Brain microvascular endothelial cell (primary cell): ENCODE measurements at regions not wholly inside any gene's neighbourhood (a gene's known extent, or its start where the extent isn't known, plus 50 kb on each side); places are given as distances from the start of the nearest gene placed in this dataset.
A peak's percentile ranks its signal among the peaks of the same experiment; 100 is the strongest.
"Not testable (repeated sequence)": the region's sequence is repeated elsewhere in the genome, so short reads cannot be mapped to it uniquely, and the experiment has no call there.

ENCODE experiments used
- DNase-seq: peaks from one replicate; pipeline ENCODE4 v3.0.0-alpha.2; 2020
- H3K27ac ChIP-seq: fragments of 250-450 bp; sonication (Bioruptor Pico); 2 replicates; pipeline ENCODE4 v1.5.1; 2020; ENCODE audit warnings: mild to moderate bottlenecking, moderate library complexity
- H3K27me3 ChIP-seq: fragments of 250-450 bp; sonication (Bioruptor Pico); replicated peaks from 2 replicates; pipeline ENCODE4 v1.5.1; 2020; ENCODE audit warnings: mild to moderate bottlenecking
- H3K36me3 ChIP-seq: fragments of 250-450 bp; sonication (Bioruptor Pico); replicated peaks from 2 replicates; pipeline ENCODE4 v1.5.1; 2020; ENCODE audit warnings: mild to moderate bottlenecking
- H3K4me3 ChIP-seq: 2 replicates; pipeline ENCODE4 v1.5.1; 2011; ENCODE audit warnings: low read depth, mild to moderate bottlenecking, control low read depth, low read length, moderate library complexity
- in situ Hi-C: cut with HindIII; loops from 2 replicates; pipeline ENCODE4 v1.10.0; 2017; ENCODE audit warnings: low sequenced_read_pairs, low pct_ligation_motif_present
- TF ChIP-seq, protein P1 (sequence below): IDR thresholded peaks from 2 replicates; pipeline ENCODE4 v1.5.1; 2011; ENCODE audit warnings: low read depth, mild to moderate bottlenecking, moderate library complexity, low read length, control low read depth, inconsistent platforms; ENCODE audit errors: missing control alignments

DNA sequence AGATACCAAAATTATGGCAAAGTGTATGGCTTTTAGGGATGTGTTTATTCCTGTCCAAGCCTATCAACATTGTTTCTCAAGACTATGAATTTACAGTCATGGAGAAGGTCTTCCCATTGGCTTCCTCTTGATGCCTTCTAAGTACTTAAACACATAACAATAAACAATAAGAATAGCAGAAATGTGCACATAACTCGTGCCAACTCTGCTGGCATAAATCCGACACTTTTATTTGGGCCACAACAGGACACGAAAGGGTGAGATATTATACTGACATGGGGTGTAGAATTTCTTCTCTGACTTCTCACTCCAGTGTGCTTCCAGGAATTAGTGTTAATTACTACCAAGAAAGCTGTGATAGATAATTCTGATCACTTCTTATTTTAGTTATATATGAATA lies 695.9 kb upstream of the SLC35B3 start:
- DNase-seq: no peak
- Histone ChIP-seq H3K4me3 (no peak overlapping the region), H3K27ac (no peak overlapping the region), H3K27me3 (no peaks in the 10 kb centered on the region), H3K36me3 (no peaks in the 10 kb centered on the region)
- in situ Hi-C loops: no loop called here
- TF ChIP-seq, protein P1, sequence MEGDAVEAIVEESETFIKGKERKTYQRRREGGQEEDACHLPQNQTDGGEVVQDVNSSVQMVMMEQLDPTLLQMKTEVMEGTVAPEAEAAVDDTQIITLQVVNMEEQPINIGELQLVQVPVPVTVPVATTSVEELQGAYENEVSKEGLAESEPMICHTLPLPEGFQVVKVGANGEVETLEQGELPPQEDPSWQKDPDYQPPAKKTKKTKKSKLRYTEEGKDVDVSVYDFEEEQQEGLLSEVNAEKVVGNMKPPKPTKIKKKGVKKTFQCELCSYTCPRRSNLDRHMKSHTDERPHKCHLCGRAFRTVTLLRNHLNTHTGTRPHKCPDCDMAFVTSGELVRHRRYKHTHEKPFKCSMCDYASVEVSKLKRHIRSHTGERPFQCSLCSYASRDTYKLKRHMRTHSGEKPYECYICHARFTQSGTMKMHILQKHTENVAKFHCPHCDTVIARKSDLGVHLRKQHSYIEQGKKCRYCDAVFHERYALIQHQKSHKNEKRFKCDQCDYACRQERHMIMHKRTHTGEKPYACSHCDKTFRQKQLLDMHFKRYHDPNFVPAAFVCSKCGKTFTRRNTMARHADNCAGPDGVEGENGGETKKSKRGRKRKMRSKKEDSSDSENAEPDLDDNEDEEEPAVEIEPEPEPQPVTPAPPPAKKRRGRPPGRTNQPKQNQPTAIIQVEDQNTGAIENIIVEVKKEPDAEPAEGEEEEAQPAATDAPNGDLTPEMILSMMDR: no peak

DNA sequence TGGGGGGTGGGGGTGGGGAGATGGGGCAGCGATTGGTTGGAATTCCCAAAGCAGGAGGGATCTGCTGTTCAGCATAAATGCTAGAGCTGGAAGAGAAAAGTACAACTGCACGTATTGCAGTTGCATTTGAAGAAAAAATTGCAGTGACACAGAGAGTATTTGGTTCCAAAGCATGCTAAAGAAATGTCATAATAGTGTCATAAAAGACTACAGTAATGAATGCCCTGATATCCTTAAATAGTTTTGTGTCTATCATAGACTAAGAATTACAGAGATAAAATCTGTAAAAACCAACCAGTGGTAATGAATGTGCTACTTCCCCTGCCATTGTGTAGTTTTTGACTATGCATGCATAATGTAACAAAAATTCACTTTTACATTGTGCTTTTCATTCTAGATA lies 693.6 kb upstream of the SLC35B3 start:
- Histone ChIP-seq H3K4me3 (no peak overlapping the region), H3K27ac (no peak overlapping the region), H3K27me3 (no peaks in the 10 kb centered on the region), H3K36me3 (no peaks in the 10 kb centered on the region)
- TF ChIP-seq, protein P1: no peak
- DNase-seq: no peak
- in situ Hi-C loops: no loop called here

DNA sequence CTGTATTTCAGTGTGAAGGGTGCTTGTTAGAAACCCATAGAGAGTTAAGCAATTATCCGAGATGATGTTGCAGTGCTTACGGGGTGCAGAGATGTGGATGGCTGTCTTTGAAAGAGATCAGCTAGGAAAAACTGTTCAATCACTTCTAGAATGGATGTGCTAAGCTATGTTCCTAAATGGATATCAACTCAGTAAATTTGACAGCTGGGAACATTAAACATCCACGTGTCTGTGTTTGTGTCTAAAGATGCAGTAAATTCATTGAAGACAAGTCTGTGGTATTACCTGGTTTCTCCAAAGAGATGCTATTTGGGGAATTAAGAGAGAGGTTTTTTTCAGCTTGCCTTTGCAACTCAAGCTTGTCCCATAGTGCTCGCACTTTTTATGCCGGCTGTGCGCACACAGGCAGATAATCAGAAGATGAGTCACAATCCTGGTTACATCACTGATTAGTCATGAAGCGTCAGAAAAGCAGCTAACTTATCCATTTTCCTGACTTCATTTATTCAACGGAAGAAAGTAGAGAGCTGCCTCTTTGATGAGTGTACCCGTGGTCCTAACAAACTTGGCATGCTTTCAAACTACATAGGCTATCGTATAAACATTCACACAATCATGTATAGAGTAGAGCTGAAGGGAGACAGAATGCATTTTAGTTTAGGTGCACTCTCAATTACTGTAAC lies 691.7 kb upstream of the SLC35B3 start:
- Histone ChIP-seq H3K36me3 (no peaks in the 10 kb centered on the region), H3K27me3 (no peaks in the 10 kb centered on the region), H3K4me3 (no peak overlapping the region), H3K27ac (no peak overlapping the region)
- DNase-seq: peak; percentile 55
- in situ Hi-C loops: no loop called here
- TF ChIP-seq, protein P1: no peak

DNA sequence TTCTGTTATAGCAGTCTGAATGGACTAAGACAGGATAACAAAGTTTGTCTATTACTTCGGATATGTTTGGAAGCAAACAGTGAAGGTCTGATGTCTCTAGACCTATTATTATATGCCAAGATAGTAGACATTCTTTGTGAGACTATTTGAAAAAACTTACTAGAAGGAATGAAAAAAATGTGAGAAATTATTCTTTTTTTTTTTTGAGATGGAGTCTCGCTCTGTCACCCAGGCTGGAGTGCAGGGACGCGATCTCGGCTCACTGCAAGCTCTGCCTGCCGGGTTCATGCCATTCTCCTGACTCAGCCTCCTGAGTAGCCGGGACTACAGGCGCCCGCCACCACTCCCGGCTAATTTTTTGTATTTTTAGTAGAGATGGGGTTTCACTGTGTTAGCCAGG lies 690.7 kb upstream of the SLC35B3 start:
- H3K4me3 ChIP-seq, H3K27me3 ChIP-seq, in situ Hi-C loops, H3K36me3 ChIP-seq, H3K27ac ChIP-seq, DNase-seq: not testable (repeated sequence)

DNA sequence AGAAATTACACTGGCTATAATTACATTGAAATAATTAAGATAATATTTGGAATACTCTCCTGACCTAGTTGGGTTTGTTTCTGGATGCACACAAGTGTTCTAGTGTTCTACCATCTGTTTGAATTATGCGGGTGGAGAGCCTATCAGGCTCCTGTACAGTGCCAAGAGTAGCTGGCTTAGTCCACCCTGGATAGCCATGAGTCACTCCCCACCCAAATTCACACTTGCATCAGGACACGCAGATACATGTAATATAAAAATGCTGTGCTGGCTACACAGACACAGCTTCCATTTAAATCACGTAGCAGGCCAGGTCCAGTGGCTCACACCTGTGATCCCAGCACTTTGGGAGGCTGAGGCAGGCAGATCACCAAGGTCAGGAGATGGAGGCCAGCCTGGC lies 686.2 kb upstream of the SLC35B3 start:
- H3K4me3 ChIP-seq: no peak overlapping the region
- in situ Hi-C loops: no loop called here
- H3K27ac ChIP-seq: no peak overlapping the region
- H3K27me3 ChIP-seq: no peaks in the 10 kb centered on the region
- no peak for DNase-seq
- no peaks in the 10 kb centered on the region for H3K36me3 ChIP-seq
- TF ChIP-seq, protein P1: no peak

DNA sequence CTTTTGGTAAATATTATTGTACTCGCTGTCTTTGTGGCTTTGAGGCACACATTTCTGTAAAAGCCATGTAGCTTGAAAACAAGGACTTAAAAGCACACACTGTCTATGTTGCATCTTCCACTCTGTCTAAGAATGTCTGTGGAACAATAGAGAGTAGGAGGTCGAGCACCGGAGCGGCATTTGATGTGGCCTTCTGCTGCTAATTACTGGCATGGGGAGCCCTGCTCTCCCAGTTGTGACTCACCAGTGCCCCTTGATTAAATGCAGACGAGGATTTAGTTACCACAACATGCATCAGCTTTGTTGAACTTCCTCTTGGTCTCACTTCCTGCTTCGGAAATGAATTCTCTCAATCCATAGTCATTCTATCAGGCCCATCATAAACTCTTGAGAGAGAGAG lies 680.7 kb upstream of the SLC35B3 start:
- Histone ChIP-seq H3K4me3 (no peak overlapping the region), H3K27ac (no peak overlapping the region), H3K36me3 (no peaks in the 10 kb centered on the region), H3K27me3 (no peaks in the 10 kb centered on the region)
- TF ChIP-seq, protein P1: no peak
- in situ Hi-C loops: no loop called here
- DNase-seq: no peak
